GM18909 (cell line): ENCODE measurements at regions not wholly inside any gene's neighbourhood (a gene's known extent, or its start where the extent isn't known, plus 50 kb on each side); places are given as distances from the start of the nearest gene placed in this dataset.

Source experiments
- ATAC-seq: cut with Tn5 transposase; IDR thresholded peaks from one replicate; pipeline ENCODE4 v1.9.1; 2021; ENCODE audit warnings: mild to moderate bottlenecking; ENCODE audit not compliant: unreplicated experiment, poor library complexity

DNA sequence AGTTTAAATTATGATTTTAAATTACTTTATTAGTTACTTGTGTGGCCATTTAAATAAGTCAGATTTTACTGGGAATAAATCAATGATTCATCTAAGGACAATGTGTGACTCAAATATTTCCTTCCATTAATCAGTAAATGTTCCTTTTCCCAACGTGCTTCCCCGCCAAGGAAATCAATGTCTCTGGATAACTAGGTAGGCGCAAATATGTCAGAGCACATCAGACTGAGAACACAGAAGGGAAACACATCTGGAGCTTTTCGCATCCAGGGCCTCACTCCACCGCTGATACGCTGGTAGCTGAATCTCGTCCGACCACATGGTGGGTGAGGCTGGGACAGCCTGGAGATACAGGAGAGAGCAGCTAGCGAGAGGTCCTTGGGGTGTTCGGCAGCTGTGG is 56.4 kb upstream of the RPS6KA2 start:
- no peak for ATAC-seq

DNA sequence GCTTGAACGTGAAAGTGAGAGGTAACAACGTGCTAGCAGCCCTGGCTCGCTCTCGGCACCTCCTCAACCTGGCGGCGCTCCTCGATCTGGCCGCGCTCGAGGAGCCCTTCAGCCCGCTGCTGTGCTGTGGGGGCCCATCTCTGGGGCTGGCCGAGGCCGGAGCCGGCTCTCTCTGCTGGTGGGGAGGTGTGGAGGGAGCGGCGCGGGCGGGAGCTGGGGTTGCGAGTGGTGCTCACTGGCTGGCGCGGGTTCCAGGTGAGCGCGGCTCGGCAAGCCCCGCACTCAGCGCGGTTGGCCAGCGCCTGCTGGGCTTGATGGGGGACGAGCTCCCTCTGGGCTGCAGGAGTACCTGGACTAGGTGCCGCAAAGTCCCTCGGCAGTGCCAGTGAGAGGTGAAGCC is 52.5 kb upstream of the RPS6KA2 start:
- no peak for ATAC-seq

DNA sequence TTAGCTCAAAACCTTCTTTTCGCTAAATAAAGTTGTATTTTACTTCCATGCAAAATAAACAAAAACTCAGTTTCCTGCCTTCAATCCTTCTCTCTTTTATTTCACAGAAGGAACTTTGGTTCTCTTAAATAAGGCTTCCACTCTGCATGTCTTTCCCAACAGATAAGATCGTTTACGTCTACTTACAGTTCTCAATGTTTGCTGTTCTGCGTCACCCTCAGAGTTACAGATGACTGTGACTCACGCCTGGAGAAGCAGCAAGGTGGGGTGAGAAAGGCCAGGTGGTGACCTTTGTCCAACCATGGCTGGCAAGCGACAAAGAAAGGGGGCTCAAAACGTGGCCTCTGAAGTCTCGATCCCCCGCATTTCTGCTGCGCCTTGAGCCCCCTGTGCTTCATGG is 51.4 kb upstream of the RPS6KA2 start:
- no peak for ATAC-seq

DNA sequence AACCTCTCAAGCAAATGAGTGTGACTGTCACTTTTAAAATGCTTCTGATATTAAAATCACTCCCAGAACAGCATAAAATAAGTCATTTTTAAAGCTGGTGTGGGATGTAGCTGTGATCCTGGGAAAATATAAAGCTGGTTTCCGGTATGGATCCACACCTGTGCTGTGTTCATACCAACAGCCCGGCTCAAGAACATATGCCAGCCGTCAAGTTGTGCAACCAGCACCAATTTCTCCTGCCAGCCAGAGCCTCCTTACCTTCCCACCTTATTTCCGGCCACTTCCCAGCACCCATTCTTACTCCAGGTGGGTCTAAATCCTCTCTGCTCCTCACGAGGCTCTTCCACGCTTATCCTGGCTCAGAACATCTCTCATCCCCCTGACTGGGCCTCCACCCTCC is 50.9 kb upstream of the RPS6KA2 start:
- no peak for ATAC-seq
